ENCODE measurements at regions not wholly inside any gene's neighbourhood (a gene's known extent, or its start where the extent isn't known, plus 50 kb on each side); places are given as distances from the start of the nearest gene placed in this dataset.

DNA sequence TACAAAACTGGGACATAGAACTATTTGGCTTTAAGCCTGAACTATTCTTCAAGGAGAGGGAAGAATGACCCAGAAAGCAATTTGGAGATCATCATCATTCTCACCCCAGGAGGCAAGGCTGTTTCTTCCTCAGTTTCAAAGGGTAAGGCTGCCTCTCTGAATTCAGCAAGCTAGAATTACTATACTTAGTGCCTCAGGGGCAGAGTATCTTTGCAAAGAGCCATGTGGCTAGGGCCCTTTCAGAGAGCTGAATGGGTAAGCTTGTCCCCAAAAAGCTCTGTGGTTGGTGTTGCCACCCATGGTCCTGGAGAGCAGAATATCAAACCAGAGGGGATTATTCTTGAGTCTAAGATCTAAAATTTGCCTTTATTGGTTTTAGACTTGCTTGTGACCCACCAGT lies 720.3 kb upstream of the ARPP21 start:
- no peak for DNase-seq (ENCODE audit: low read depth)
- TF ChIP-seq, protein P1, sequence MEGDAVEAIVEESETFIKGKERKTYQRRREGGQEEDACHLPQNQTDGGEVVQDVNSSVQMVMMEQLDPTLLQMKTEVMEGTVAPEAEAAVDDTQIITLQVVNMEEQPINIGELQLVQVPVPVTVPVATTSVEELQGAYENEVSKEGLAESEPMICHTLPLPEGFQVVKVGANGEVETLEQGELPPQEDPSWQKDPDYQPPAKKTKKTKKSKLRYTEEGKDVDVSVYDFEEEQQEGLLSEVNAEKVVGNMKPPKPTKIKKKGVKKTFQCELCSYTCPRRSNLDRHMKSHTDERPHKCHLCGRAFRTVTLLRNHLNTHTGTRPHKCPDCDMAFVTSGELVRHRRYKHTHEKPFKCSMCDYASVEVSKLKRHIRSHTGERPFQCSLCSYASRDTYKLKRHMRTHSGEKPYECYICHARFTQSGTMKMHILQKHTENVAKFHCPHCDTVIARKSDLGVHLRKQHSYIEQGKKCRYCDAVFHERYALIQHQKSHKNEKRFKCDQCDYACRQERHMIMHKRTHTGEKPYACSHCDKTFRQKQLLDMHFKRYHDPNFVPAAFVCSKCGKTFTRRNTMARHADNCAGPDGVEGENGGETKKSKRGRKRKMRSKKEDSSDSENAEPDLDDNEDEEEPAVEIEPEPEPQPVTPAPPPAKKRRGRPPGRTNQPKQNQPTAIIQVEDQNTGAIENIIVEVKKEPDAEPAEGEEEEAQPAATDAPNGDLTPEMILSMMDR (IDR thresholded peaks at IDR 0.05; ENCODE audit: insufficient read depth, low read length): no peak
- no peak overlapping the region for H3K4me3 ChIP-seq (ENCODE audit: low read depth, low read length)

DNA sequence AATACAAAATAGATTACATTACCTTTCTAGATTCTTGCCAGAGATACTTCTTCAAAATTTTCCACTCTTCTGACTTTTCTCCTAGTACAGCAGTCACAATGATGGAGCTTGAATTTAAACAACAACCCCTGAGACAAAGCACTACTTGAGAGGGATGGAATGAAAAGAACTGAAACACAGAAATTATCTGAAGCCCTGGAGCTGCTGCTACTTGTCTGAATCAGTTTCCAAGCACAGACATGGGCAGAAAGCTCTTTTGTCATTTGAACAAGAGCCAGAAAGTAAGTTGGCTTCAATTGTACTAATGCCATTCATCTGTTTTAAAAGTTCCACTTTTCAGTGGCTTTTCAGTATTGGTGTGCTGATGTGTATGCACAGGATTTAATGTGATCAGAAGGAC lies 718.5 kb upstream of the ARPP21 start:
- H3K4me3 ChIP-seq (ENCODE audit: low read depth, low read length): no peak overlapping the region

DNA sequence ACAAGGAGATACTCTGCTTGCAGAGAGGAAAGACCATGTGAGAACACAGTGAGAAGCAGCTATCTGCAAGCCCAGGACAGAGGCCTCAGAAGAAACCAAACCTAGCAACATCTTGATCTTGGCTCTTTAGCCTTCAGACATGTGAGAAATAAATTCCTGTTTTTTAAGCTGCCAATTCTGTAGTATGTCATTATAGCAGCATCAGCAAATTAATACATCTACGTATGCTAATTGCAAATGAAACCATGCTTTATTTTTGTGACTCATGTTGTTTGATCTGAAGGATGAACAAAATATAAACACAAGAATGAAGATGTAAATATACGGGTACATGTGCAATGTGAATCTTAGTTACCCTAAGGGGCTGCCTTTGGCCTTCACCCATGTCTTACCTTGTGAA lies 714.4 kb upstream of the ARPP21 start:
- DNase-seq (ENCODE audit: low read depth): no peak
- H3K4me3 ChIP-seq (ENCODE audit: low read depth, low read length): no peak overlapping the region
- TF ChIP-seq, protein P1 (IDR thresholded peaks at IDR 0.05; ENCODE audit: insufficient read depth, low read length): no peak

More for the DNA sequence above, 718.5 kb upstream of the ARPP21 start:
- no peak for DNase-seq (ENCODE audit: low read depth)
- TF ChIP-seq, protein P1 (IDR thresholded peaks at IDR 0.05; ENCODE audit: insufficient read depth, low read length): no peak

DNA sequence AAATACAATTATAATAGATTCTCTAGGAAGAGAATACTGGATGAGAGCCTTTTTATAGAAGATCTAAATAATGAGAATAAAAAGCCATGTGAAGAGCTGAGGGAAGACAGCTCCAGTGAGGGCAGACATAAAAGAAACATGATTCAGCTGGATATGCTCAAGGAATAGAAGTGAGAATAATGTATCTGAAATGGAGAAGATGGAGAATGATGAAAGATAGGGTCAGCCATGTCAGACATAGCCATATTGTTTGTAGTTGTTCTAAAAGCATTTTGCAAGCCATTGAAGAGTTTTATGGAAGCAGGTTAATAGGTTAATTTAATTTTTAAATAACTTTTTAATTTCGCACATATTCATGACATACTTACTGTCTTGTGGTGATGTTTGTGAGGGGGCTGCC lies 713.5 kb upstream of the ARPP21 start:
- TF ChIP-seq, protein P1 (IDR thresholded peaks at IDR 0.05; ENCODE audit: insufficient read depth, low read length): no peak
- no peak for DNase-seq (ENCODE audit: low read depth)
- no peak overlapping the region for H3K4me3 ChIP-seq (ENCODE audit: low read depth, low read length)

DNA sequence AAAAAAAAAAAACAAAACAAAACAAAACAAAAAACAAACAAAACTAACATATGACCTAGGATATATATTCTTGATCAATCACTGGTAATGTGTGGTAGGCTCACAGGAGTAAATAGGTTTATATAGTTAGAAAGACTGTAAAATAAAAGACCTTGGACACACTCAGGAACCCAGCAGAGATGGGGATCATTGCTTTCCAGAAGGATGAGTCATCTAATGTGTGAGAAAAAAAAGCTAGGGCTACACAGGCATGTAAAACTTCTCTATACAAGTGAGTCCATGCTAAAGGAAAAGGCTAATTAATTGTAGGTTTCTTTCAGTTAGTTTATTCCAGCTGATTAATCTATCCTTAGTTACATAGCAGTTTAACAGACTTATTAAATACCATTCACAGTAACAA lies 710.3 kb upstream of the ARPP21 start:
- DNase-seq (ENCODE audit: low read depth): no peak
- H3K4me3 ChIP-seq (ENCODE audit: low read depth, low read length): no peak overlapping the region
- TF ChIP-seq, protein P1 (IDR thresholded peaks at IDR 0.05; ENCODE audit: insufficient read depth, low read length): no peak

DNA sequence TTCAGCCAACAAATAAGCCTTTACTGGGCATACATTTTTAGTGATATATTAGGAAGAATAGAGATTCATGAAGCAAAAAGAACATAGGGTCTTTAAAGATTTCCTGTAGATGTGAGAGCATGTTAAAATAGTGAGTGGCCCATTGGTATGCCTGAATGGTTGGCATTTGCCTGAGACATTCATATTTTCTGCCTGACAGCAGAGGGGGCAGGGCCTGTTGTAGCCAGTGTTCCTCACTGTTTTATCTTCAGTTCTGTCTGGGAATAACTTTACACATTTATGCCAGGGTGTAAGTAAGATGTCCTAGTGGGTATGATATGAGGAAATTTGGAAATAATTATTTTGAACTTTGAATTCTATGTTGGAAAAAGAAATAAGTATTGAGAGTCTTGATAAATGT lies 704.7 kb upstream of the ARPP21 start:
- TF ChIP-seq, protein P1 (IDR thresholded peaks at IDR 0.05; ENCODE audit: insufficient read depth, low read length): no peak
- DNase-seq (ENCODE audit: low read depth): no peak
- no peak overlapping the region for H3K4me3 ChIP-seq (ENCODE audit: low read depth, low read length)

DNA sequence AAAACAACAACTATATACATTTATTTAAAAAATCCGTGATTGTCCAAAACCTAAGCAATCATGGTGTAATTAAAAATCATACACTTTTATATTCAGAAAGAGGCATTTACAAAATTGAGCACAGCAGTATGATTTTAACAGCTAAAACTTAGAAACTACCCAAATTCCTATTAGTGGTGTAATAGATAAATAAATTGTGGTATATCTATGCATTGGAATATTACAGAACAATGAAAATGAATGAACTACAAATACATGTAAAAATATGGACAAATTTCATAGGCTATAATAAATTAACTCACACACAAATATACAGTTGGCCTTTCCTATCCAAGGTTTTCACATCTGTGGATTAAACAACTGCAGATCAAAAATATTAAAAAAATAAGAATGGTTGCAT lies 700.5 kb upstream of the ARPP21 start:
- TF ChIP-seq, protein P1 (IDR thresholded peaks at IDR 0.05; ENCODE audit: insufficient read depth, low read length): no peak
- DNase-seq (ENCODE audit: low read depth): no peak
- H3K4me3 ChIP-seq (ENCODE audit: low read depth, low read length): no peak overlapping the region
